ENCODE measurements at regions not wholly inside any gene's neighbourhood (a gene's known extent, or its start where the extent isn't known, plus 50 kb on each side); places are given as distances from the start of the nearest gene placed in this dataset.

GRCh38 chr10:81534991-81535390, 340.0 kb upstream of the NRG3 start:
- no peak for DNase-seq
- no peaks in the 10 kb centered on the region for H3K36me3 ChIP-seq (ENCODE audit: control insufficient read depth, insufficient read depth, low read length)
- no peaks in the 10 kb centered on the region for H3K27me3 ChIP-seq (replicated peaks; ENCODE audit: control insufficient read depth, insufficient read depth, low read length, poor library complexity, severe bottlenecking)
- no peaks in the 10 kb centered on the region for H3K4me1 ChIP-seq (ENCODE audit: control insufficient read depth, insufficient read depth, low read length, poor library complexity, severe bottlenecking)
- no peak overlapping the region for H3K4me3 ChIP-seq (ENCODE audit: insufficient read depth, low read depth, low read length, poor library complexity, severe bottlenecking)
- no peak overlapping the region for H3K27ac ChIP-seq (ENCODE audit: insufficient read depth, low read length, poor library complexity, severe bottlenecking)
- H3K9me3 ChIP-seq (ENCODE audit: control insufficient read depth, low read length) = no peaks in the 10 kb centered on the region

- Histone ChIP-seq H3K4me1 (ENCODE audit: control insufficient read depth, insufficient read depth, low read length, poor library complexity, severe bottlenecking) (no peaks in the 10 kb centered on the region), H3K27me3 (replicated peaks; ENCODE audit: control insufficient read depth, insufficient read depth, low read length, poor library complexity, severe bottlenecking) (no peaks in the 10 kb centered on the region), H3K36me3 (ENCODE audit: control insufficient read depth, insufficient read depth, low read length) (no peaks in the 10 kb centered on the region), H3K4me3 (ENCODE audit: insufficient read depth, low read depth, low read length, poor library complexity, severe bottlenecking) (no peak overlapping the region), H3K9me3 (ENCODE audit: control insufficient read depth, low read length) (no peaks in the 10 kb centered on the region), H3K27ac (ENCODE audit: insufficient read depth, low read length, poor library complexity, severe bottlenecking) (no peak overlapping the region)
- DNase-seq = no peak
These were observed 333.5 kb upstream of the NRG3 start for GRCh38 chr10:81541517-81541916.

GRCh38 chr10:81546243-81546642, 328.8 kb upstream of the NRG3 start:
- Histone ChIP-seq H3K27me3 (replicated peaks; ENCODE audit: control insufficient read depth, insufficient read depth, low read length, poor library complexity, severe bottlenecking) (no peaks in the 10 kb centered on the region), H3K4me1 (ENCODE audit: control insufficient read depth, insufficient read depth, low read length, poor library complexity, severe bottlenecking) (no peaks in the 10 kb centered on the region), H3K4me3 (ENCODE audit: insufficient read depth, low read depth, low read length, poor library complexity, severe bottlenecking) (no peak overlapping the region), H3K36me3 (ENCODE audit: control insufficient read depth, insufficient read depth, low read length) (no peaks in the 10 kb centered on the region), H3K27ac (ENCODE audit: insufficient read depth, low read length, poor library complexity, severe bottlenecking) (no peak overlapping the region), H3K9me3 (ENCODE audit: control insufficient read depth, low read length) (no peaks in the 10 kb centered on the region)
- DNase-seq = no peak

- Histone ChIP-seq H3K4me3 (ENCODE audit: insufficient read depth, low read depth, low read length, poor library complexity, severe bottlenecking) (no peak overlapping the region), H3K9me3 (ENCODE audit: control insufficient read depth, low read length) (no peaks in the 10 kb centered on the region), H3K27ac (ENCODE audit: insufficient read depth, low read length, poor library complexity, severe bottlenecking) (no peak overlapping the region), H3K36me3 (ENCODE audit: control insufficient read depth, insufficient read depth, low read length) (no peaks in the 10 kb centered on the region), H3K27me3 (replicated peaks; ENCODE audit: control insufficient read depth, insufficient read depth, low read length, poor library complexity, severe bottlenecking) (no peaks in the 10 kb centered on the region), H3K4me1 (ENCODE audit: control insufficient read depth, insufficient read depth, low read length, poor library complexity, severe bottlenecking) (no peaks in the 10 kb centered on the region)
- DNase-seq = no peak
These were observed 326.8 kb upstream of the NRG3 start for GRCh38 chr10:81548160-81548559.

DNA sequence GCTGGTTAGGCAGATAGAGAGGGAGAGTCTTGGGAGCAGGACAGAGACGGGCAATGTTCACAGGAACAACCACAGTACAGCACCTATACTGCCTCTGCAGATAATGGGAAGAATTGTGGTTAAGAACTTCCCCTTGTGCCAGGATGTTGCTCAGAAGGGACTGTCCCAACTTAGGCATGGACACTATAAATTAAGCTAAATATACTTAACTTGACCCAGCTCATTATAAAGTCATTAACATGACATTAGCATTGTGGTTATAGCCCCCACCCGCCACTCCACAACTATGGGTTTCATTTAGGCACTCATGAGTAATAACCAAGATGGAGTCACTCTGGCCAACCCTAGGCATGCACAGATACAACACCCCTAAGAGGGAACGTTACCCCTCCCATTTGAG, 310.9 kb upstream of the NRG3 start:
- no peaks in the 10 kb centered on the region for H3K9me3 ChIP-seq (ENCODE audit: control insufficient read depth, low read length)
- no peaks in the 10 kb centered on the region for H3K27me3 ChIP-seq (replicated peaks; ENCODE audit: control insufficient read depth, insufficient read depth, low read length, poor library complexity, severe bottlenecking)
- no peak overlapping the region for H3K27ac ChIP-seq (ENCODE audit: insufficient read depth, low read length, poor library complexity, severe bottlenecking)
- H3K36me3 ChIP-seq (ENCODE audit: control insufficient read depth, insufficient read depth, low read length) = no peaks in the 10 kb centered on the region
- H3K4me1 ChIP-seq (ENCODE audit: control insufficient read depth, insufficient read depth, low read length, poor library complexity, severe bottlenecking) = no peaks in the 10 kb centered on the region
- H3K4me3 ChIP-seq (ENCODE audit: insufficient read depth, low read depth, low read length, poor library complexity, severe bottlenecking) = no peak overlapping the region
- no peak for DNase-seq

DNA sequence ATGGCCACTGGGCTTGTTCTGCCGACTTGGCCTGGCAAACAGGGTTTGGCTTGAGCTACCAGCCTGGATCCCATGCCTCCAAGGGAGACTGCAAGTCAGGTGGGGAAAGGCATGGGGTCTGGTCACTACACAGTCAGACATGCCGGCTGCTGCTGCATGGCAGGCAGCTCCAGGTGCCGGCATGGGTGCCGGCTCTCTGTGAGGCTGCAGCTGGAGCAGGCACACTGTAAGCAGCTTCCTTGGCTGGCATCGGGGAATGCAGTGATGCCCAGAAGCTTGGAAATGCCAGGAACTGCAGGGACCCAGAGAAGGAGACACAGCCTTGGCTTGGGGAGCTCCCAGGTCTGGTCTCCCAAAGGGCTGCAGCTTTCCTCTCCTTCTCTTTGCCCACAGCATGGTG, 305.5 kb upstream of the NRG3 start:
- Histone ChIP-seq H3K9me3 (ENCODE audit: control insufficient read depth, low read length) (no peaks in the 10 kb centered on the region), H3K36me3 (ENCODE audit: control insufficient read depth, insufficient read depth, low read length) (no peaks in the 10 kb centered on the region), H3K4me3 (ENCODE audit: insufficient read depth, low read depth, low read length, poor library complexity, severe bottlenecking) (no peak overlapping the region), H3K4me1 (ENCODE audit: control insufficient read depth, insufficient read depth, low read length, poor library complexity, severe bottlenecking) (no peaks in the 10 kb centered on the region), H3K27me3 (replicated peaks; ENCODE audit: control insufficient read depth, insufficient read depth, low read length, poor library complexity, severe bottlenecking) (no peaks in the 10 kb centered on the region), H3K27ac (ENCODE audit: insufficient read depth, low read length, poor library complexity, severe bottlenecking) (no peak overlapping the region)
- no peak for DNase-seq

DNA sequence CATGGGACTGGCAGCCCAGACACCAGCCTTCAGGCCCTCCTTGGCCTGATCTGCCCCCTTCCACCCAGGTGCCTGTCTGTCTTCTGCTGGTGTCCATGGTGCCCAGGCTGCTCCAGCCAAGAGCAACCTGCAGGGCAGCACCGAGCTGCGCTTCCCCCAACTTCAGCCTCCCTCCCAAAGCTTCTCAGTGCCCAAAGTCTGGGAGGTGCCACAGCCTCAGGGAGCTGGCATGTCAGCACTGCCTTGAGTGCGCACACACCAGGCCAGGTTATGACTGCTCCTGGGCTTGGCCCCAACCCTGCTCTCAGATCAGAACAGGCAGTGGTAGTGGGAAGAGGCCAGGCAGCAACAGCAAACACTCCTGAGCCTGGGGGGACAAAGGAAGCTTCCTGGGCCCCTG, 304.6 kb upstream of the NRG3 start:
- H3K4me1 ChIP-seq (ENCODE audit: control insufficient read depth, insufficient read depth, low read length, poor library complexity, severe bottlenecking) = no peaks in the 10 kb centered on the region
- no peaks in the 10 kb centered on the region for H3K27me3 ChIP-seq (replicated peaks; ENCODE audit: control insufficient read depth, insufficient read depth, low read length, poor library complexity, severe bottlenecking)
- no peak for DNase-seq
- no peaks in the 10 kb centered on the region for H3K36me3 ChIP-seq (ENCODE audit: control insufficient read depth, insufficient read depth, low read length)
- no peaks in the 10 kb centered on the region for H3K9me3 ChIP-seq (ENCODE audit: control insufficient read depth, low read length)
- no peak overlapping the region for H3K27ac ChIP-seq (ENCODE audit: insufficient read depth, low read length, poor library complexity, severe bottlenecking)
- no peak overlapping the region for H3K4me3 ChIP-seq (ENCODE audit: insufficient read depth, low read depth, low read length, poor library complexity, severe bottlenecking)

GRCh38 chr10:81570878-81571794, 303.9 kb upstream of the NRG3 start:
- Histone ChIP-seq H3K9me3 (ENCODE audit: control insufficient read depth, low read length) (no peaks in the 10 kb centered on the region), H3K4me1 (ENCODE audit: control insufficient read depth, insufficient read depth, low read length, poor library complexity, severe bottlenecking) (no peaks in the 10 kb centered on the region), H3K36me3 (ENCODE audit: control insufficient read depth, insufficient read depth, low read length) (no peaks in the 10 kb centered on the region), H3K27ac (ENCODE audit: insufficient read depth, low read length, poor library complexity, severe bottlenecking) (no peak overlapping the region), H3K4me3 (ENCODE audit: insufficient read depth, low read depth, low read length, poor library complexity, severe bottlenecking) (no peak overlapping the region), H3K27me3 (replicated peaks; ENCODE audit: control insufficient read depth, insufficient read depth, low read length, poor library complexity, severe bottlenecking) (no peaks in the 10 kb centered on the region)
- DNase-seq = no peak

- DNase-seq = no peak
- Histone ChIP-seq H3K36me3 (ENCODE audit: control insufficient read depth, insufficient read depth, low read length) (no peaks in the 10 kb centered on the region), H3K27ac (ENCODE audit: insufficient read depth, low read length, poor library complexity, severe bottlenecking) (no peak overlapping the region), H3K4me1 (ENCODE audit: control insufficient read depth, insufficient read depth, low read length, poor library complexity, severe bottlenecking) (no peaks in the 10 kb centered on the region), H3K9me3 (ENCODE audit: control insufficient read depth, low read length) (no peaks in the 10 kb centered on the region), H3K27me3 (replicated peaks; ENCODE audit: control insufficient read depth, insufficient read depth, low read length, poor library complexity, severe bottlenecking) (no peaks in the 10 kb centered on the region), H3K4me3 (ENCODE audit: insufficient read depth, low read depth, low read length, poor library complexity, severe bottlenecking) (no peak overlapping the region)
These were observed 300.0 kb upstream of the NRG3 start for GRCh38 chr10:81575036-81575435.

DNA sequence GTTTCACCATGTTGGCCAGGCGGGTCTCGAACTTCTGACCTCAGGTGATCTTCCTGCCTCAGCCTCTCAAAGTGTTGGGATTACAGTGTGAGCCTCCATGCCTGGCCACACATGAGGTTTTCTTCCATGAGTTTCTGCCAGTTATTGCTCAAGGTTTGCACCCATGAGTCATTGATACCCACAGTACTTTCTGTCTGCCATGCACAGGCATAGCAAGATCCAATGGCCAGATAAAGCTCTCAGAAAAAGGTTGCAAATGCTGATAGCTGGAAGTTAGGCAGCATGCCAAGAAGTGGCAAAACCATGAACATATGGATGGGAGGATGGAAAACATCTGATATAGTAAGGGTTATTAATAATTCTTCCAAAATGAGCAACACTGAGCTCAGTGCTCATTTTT, 298.7 kb upstream of the NRG3 start:
- no peaks in the 10 kb centered on the region for H3K27me3 ChIP-seq (replicated peaks; ENCODE audit: control insufficient read depth, insufficient read depth, low read length, poor library complexity, severe bottlenecking)
- H3K36me3 ChIP-seq (ENCODE audit: control insufficient read depth, insufficient read depth, low read length) = no peaks in the 10 kb centered on the region
- no peaks in the 10 kb centered on the region for H3K9me3 ChIP-seq (ENCODE audit: control insufficient read depth, low read length)
- no peaks in the 10 kb centered on the region for H3K4me1 ChIP-seq (ENCODE audit: control insufficient read depth, insufficient read depth, low read length, poor library complexity, severe bottlenecking)
- no peak overlapping the region for H3K4me3 ChIP-seq (ENCODE audit: insufficient read depth, low read depth, low read length, poor library complexity, severe bottlenecking)
- no peak for DNase-seq
- no peak overlapping the region for H3K27ac ChIP-seq (ENCODE audit: insufficient read depth, low read length, poor library complexity, severe bottlenecking)

Data from effector memory CD4-positive, alpha-beta T cell (primary cell).